ENCODE measurements at regions not wholly inside any gene's neighbourhood (a gene's known extent, or its start where the extent isn't known, plus 50 kb on each side); places are given as distances from the start of the nearest gene placed in this dataset.
"Not testable (repeated sequence)": the region's sequence is repeated elsewhere in the genome, so short reads cannot be mapped to it uniquely, and the experiment has no call there.

GRCh38 chr4:132691668-132692067 lies 457.4 kb upstream of the PCDH10 start:
- DNase-seq, result no peak
- no peaks in the 10 kb centered on the region for H3K27me3 ChIP-seq (ENCODE audit: control insufficient read depth, insufficient read depth, low read length)
- H3K27ac ChIP-seq (ENCODE audit: low read length), result no peak overlapping the region
- no CpG with 5 or more reads among the region's 2 CpGs for WGBS (ENCODE audit: insufficient coverage)
- H3K4me1 ChIP-seq (ENCODE audit: control insufficient read depth, insufficient read depth, low read length), result no peaks in the 10 kb centered on the region
- H3K36me3 ChIP-seq (ENCODE audit: control insufficient read depth, insufficient read depth, low read length), result no peaks in the 10 kb centered on the region
- no peak overlapping the region for H3K4me3 ChIP-seq (ENCODE audit: low read length)
- H3K9me3 ChIP-seq (replicated peaks; ENCODE audit: control insufficient read depth, low read depth, low read length), result no peaks in the 10 kb centered on the region

DNA sequence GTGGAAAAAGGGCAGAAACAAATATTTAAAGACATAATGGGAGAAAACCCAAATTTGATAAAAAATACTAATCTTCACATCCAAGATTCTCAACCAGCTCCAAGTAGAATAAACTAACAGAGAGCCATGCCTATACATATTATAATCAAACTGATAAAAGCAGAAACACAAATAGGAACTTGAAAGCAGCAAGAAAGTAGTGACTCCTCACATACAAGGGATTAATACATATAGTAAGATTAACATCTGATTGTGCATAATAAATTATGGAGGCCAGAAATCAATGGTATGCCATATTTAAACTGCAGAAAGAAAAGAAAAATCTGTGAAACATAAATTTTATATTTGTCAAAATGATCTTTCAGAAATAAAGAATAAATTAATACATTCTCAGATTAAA lies 454.3 kb upstream of the PCDH10 start:
- no peak overlapping the region for H3K27ac ChIP-seq (ENCODE audit: low read length)
- DNase-seq, result no peak
- no peak overlapping the region for H3K4me3 ChIP-seq (ENCODE audit: low read length)
- H3K9me3 ChIP-seq (replicated peaks; ENCODE audit: control insufficient read depth, low read depth, low read length), result no peaks in the 10 kb centered on the region
- no peaks in the 10 kb centered on the region for H3K36me3 ChIP-seq (ENCODE audit: control insufficient read depth, insufficient read depth, low read length)
- no peaks in the 10 kb centered on the region for H3K4me1 ChIP-seq (ENCODE audit: control insufficient read depth, insufficient read depth, low read length)
- H3K27me3 ChIP-seq (ENCODE audit: control insufficient read depth, insufficient read depth, low read length), result no peaks in the 10 kb centered on the region

DNA sequence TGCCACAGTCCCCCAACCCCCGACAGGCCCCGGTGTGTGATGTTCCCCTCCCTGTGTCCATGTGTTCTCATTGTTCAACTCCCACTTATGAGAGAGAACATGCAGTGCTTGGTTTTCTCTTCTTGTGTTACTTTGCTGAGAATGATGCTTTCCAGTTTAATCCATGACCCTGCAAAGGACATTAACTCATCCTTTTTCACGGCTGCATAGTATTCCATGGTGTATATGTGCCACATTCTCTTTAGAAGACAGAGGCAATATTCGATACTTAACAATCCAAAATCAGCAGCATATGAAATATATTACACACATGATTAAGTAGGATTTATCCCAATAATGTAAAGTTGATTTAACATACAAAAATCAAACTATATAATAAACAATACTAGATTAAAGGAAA lies 451.6 kb upstream of the PCDH10 start:
- not testable (repeated sequence) for H3K36me3 ChIP-seq (ENCODE audit: control insufficient read depth, insufficient read depth, low read length); H3K4me1 ChIP-seq (ENCODE audit: control insufficient read depth, insufficient read depth, low read length); H3K27me3 ChIP-seq (ENCODE audit: control insufficient read depth, insufficient read depth, low read length); DNase-seq; H3K4me3 ChIP-seq (ENCODE audit: low read length); H3K27ac ChIP-seq (ENCODE audit: low read length); H3K9me3 ChIP-seq (replicated peaks; ENCODE audit: control insufficient read depth, low read depth, low read length)
- no CpG with 5 or more reads among the region's 4 CpGs for WGBS (ENCODE audit: insufficient coverage)

DNA sequence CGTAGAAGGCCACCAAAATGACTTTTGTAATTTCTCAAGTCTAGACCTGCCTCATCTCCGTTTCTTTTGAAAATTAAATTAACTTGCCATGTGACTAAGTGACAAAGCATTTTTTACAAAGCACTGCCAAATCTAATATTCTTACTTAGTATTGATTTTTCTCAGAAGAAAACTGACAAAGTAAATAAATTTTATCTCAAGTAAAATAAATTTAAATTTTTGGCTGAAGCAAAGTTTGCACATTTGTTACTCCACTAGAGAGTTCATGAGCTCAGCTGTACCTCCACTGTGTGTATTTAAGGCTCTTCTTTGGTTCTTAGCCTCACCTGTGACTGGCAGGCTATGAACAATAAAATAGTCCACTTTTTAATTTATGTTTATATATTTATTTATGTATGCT lies 441.1 kb upstream of the PCDH10 start:
- no peaks in the 10 kb centered on the region for H3K27me3 ChIP-seq (ENCODE audit: control insufficient read depth, insufficient read depth, low read length)
- H3K36me3 ChIP-seq (ENCODE audit: control insufficient read depth, insufficient read depth, low read length), result no peaks in the 10 kb centered on the region
- no peak overlapping the region for H3K27ac ChIP-seq (ENCODE audit: low read length)
- no peak overlapping the region for H3K4me3 ChIP-seq (ENCODE audit: low read length)
- DNase-seq, result no peak
- WGBS (ENCODE audit: insufficient coverage), result no CpG with 5 or more reads among the region's 2 CpGs
- no peaks in the 10 kb centered on the region for H3K4me1 ChIP-seq (ENCODE audit: control insufficient read depth, insufficient read depth, low read length)
- H3K9me3 ChIP-seq (replicated peaks; ENCODE audit: control insufficient read depth, low read depth, low read length), result no peaks in the 10 kb centered on the region

GRCh38 chr4:132709056-132709455 lies 440.0 kb upstream of the PCDH10 start:
- Histone ChIP-seq H3K27ac (ENCODE audit: low read length) (no peak overlapping the region), H3K4me1 (ENCODE audit: control insufficient read depth, insufficient read depth, low read length) (no peaks in the 10 kb centered on the region), H3K36me3 (ENCODE audit: control insufficient read depth, insufficient read depth, low read length) (no peaks in the 10 kb centered on the region), H3K27me3 (ENCODE audit: control insufficient read depth, insufficient read depth, low read length) (no peaks in the 10 kb centered on the region), H3K9me3 (replicated peaks; ENCODE audit: control insufficient read depth, low read depth, low read length) (no peaks in the 10 kb centered on the region), H3K4me3 (ENCODE audit: low read length) (no peak overlapping the region)
- DNase-seq, result no peak
- no CpG with 5 or more reads among the region's 1 CpG for WGBS (ENCODE audit: insufficient coverage)

- no peaks in the 10 kb centered on the region for H3K27me3 ChIP-seq (ENCODE audit: control insufficient read depth, insufficient read depth, low read length)
- DNase-seq, result no peak
- H3K36me3 ChIP-seq (ENCODE audit: control insufficient read depth, insufficient read depth, low read length), result no peaks in the 10 kb centered on the region
- WGBS (ENCODE audit: insufficient coverage), result no CpG with 5 or more reads among the region's 2 CpGs
- no peak overlapping the region for H3K4me3 ChIP-seq (ENCODE audit: low read length)
- H3K4me1 ChIP-seq (ENCODE audit: control insufficient read depth, insufficient read depth, low read length), result no peaks in the 10 kb centered on the region
- no peaks in the 10 kb centered on the region for H3K9me3 ChIP-seq (replicated peaks; ENCODE audit: control insufficient read depth, low read depth, low read length)
- no peak overlapping the region for H3K27ac ChIP-seq (ENCODE audit: low read length)
Measured at GRCh38 chr4:132710971-132711370, 438.1 kb upstream of the PCDH10 start.

- WGBS (ENCODE audit: insufficient coverage), result 90% methylated on average over 1 of the region's 3 CpGs
- no peak overlapping the region for H3K4me3 ChIP-seq (ENCODE audit: low read length)
- DNase-seq, result no peak
- H3K27ac ChIP-seq (ENCODE audit: low read length), result no peak overlapping the region
- no peaks in the 10 kb centered on the region for H3K36me3 ChIP-seq (ENCODE audit: control insufficient read depth, insufficient read depth, low read length)
- no peaks in the 10 kb centered on the region for H3K27me3 ChIP-seq (ENCODE audit: control insufficient read depth, insufficient read depth, low read length)
- H3K4me1 ChIP-seq (ENCODE audit: control insufficient read depth, insufficient read depth, low read length), result no peaks in the 10 kb centered on the region
- no peaks in the 10 kb centered on the region for H3K9me3 ChIP-seq (replicated peaks; ENCODE audit: control insufficient read depth, low read depth, low read length)
Measured at GRCh38 chr4:132737344-132737743, 411.8 kb upstream of the PCDH10 start.

DNA sequence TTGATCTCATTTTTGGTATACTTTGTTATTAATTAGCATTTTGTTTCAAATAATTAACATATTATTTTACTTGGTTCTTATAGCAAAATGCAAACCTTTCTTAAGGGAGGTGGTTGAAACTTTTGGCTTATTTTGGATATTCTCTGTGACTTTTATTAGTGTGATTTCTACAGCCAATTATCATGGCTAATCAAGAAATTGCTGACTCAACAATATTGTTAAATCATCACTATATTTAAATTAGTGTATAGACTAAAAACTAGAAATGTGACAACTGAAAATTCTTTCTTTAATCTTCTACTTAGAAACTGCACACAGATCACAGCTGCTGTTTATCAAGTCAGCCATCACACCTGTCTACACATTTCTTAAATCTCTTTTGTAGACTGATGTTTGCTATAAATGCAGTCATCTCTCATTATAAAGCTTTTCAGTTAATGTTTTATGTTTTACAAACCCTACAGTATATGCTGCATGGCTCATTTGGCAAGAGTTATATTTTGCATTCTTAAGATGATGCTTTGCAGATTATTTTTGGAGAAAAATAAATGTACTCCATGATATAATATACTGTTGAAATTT lies 389.8 kb upstream of the PCDH10 start:
- Histone ChIP-seq H3K27me3 (ENCODE audit: control insufficient read depth, insufficient read depth, low read length) (no peaks in the 10 kb centered on the region), H3K9me3 (replicated peaks; ENCODE audit: control insufficient read depth, low read depth, low read length) (no peaks in the 10 kb centered on the region), H3K4me3 (ENCODE audit: low read length) (no peak overlapping the region), H3K27ac (ENCODE audit: low read length) (no peak overlapping the region), H3K4me1 (ENCODE audit: control insufficient read depth, insufficient read depth, low read length) (no peaks in the 10 kb centered on the region), H3K36me3 (ENCODE audit: control insufficient read depth, insufficient read depth, low read length) (no peaks in the 10 kb centered on the region)
- no peak for DNase-seq

GRCh38 chr4:132763465-132763864 lies 385.6 kb upstream of the PCDH10 start:
- Histone ChIP-seq H3K9me3 (replicated peaks; ENCODE audit: control insufficient read depth, low read depth, low read length) (no peaks in the 10 kb centered on the region), H3K4me3 (ENCODE audit: low read length) (no peak overlapping the region), H3K4me1 (ENCODE audit: control insufficient read depth, insufficient read depth, low read length) (no peaks in the 10 kb centered on the region), H3K27me3 (ENCODE audit: control insufficient read depth, insufficient read depth, low read length) (no peaks in the 10 kb centered on the region), H3K27ac (ENCODE audit: low read length) (no peak overlapping the region), H3K36me3 (ENCODE audit: control insufficient read depth, insufficient read depth, low read length) (no peaks in the 10 kb centered on the region)
- DNase-seq, result no peak
- WGBS (ENCODE audit: insufficient coverage), result 60% methylated on average over 2 of the region's 2 CpGs

- no peak for DNase-seq
- Histone ChIP-seq H3K4me3 (ENCODE audit: low read length) (no peak overlapping the region), H3K4me1 (ENCODE audit: control insufficient read depth, insufficient read depth, low read length) (no peaks in the 10 kb centered on the region), H3K27me3 (ENCODE audit: control insufficient read depth, insufficient read depth, low read length) (no peaks in the 10 kb centered on the region), H3K9me3 (replicated peaks; ENCODE audit: control insufficient read depth, low read depth, low read length) (no peaks in the 10 kb centered on the region), H3K36me3 (ENCODE audit: control insufficient read depth, insufficient read depth, low read length) (no peaks in the 10 kb centered on the region), H3K27ac (ENCODE audit: low read length) (no peak overlapping the region)
- no CpG with 5 or more reads among the region's 1 CpG for WGBS (ENCODE audit: insufficient coverage)
Measured at GRCh38 chr4:132767901-132768300, 381.2 kb upstream of the PCDH10 start.

DNA sequence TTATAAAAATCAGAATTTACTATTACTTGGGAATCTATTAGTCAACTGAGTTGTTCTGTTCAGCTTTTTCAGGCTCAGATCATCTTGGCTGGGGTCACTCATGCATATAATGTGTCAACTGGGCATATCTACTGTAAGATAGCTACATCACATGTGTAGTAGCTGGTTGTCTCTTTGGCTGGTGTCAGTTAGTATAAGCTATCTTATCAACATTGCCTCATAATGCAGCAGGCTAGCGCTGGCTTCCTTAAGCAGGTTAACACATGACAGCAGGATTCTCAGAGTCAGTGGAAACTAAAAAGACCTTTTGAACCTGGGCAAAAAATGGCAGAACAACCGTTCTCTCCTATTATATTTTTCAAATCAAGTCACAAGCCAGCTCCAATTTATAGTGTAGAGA lies 378.3 kb upstream of the PCDH10 start:
- Histone ChIP-seq H3K4me1 (ENCODE audit: control insufficient read depth, insufficient read depth, low read length) (no peaks in the 10 kb centered on the region), H3K4me3 (ENCODE audit: low read length) (no peak overlapping the region), H3K27me3 (ENCODE audit: control insufficient read depth, insufficient read depth, low read length) (no peaks in the 10 kb centered on the region), H3K9me3 (replicated peaks; ENCODE audit: control insufficient read depth, low read depth, low read length) (no peaks in the 10 kb centered on the region), H3K36me3 (ENCODE audit: control insufficient read depth, insufficient read depth, low read length) (no peaks in the 10 kb centered on the region), H3K27ac (ENCODE audit: low read length) (no peak overlapping the region)
- DNase-seq, result no peak
- no CpG with 5 or more reads among the region's 2 CpGs for WGBS (ENCODE audit: insufficient coverage)
